ENCODE measurements at regions not wholly inside any gene's neighbourhood (a gene's known extent, or its start where the extent isn't known, plus 50 kb on each side); places are given as distances from the start of the nearest gene placed in this dataset.

- no peaks in the 10 kb centered on the region for H3K4me1 ChIP-seq (ENCODE audit: control insufficient read depth, insufficient read depth, low read length)
- H3K4me3 ChIP-seq (ENCODE audit: low read length): no peak overlapping the region
- H3K27me3 ChIP-seq (ENCODE audit: control insufficient read depth, insufficient read depth, low read length): no peaks in the 10 kb centered on the region
- Mint-ChIP-seq H3K27ac (no peak overlapping the region), H3K4me1 (no peaks in the 10 kb centered on the region), H3K9me3 (peaks cover 10 to 13% of the 10 kb centered on the region in 2 donors), H3K27me3 (ENCODE audit: low read depth in 2 of 2) (no peaks in the 10 kb centered on the region), H3K4me3 (no peak overlapping the region), H3K36me3 (no peaks in the 10 kb centered on the region)
- DNase-seq (no peak), ATAC-seq (no peak)
- H3K27ac ChIP-seq (ENCODE audit: low read length): no peak overlapping the region
- no peak for TF ChIP-seq CTCF (IDR thresholded peaks at IDR 0.05)
- WGBS (ENCODE audit: insufficient coverage): 87% methylated on average over 2 of the region's 10 CpGs
- intact Hi-C loops (cut with micrococcal nuclease): no loop called here
- no peaks in the 10 kb centered on the region for H3K9me3 ChIP-seq (ENCODE audit: control insufficient read depth, insufficient read depth, low read length)
- no peaks in the 10 kb centered on the region for H3K36me3 ChIP-seq (ENCODE audit: control insufficient read depth, insufficient read depth, low read length)
Observed at GRCh38 chr10:9922126-9922870, 1095.4 kb upstream of the CELF2 start.

- 88% methylated on average over 2 of the region's 3 CpGs for WGBS (ENCODE audit: insufficient coverage)
- H3K27ac Mint-ChIP-seq: no peak overlapping the region
- DNase-seq (no peak), ATAC-seq (no peak)
- no peaks in the 10 kb centered on the region for H3K27me3 Mint-ChIP-seq (ENCODE audit: low read depth in 2 of 2)
- H3K27ac ChIP-seq (ENCODE audit: low read length): no peak overlapping the region
- no peaks in the 10 kb centered on the region for H3K36me3 Mint-ChIP-seq
- no peaks in the 10 kb centered on the region for H3K9me3 ChIP-seq (ENCODE audit: control insufficient read depth, insufficient read depth, low read length)
- intact Hi-C loops (cut with micrococcal nuclease): no loop called here
- H3K4me3 ChIP-seq (ENCODE audit: low read length): no peak overlapping the region
- no peaks in the 10 kb centered on the region for H3K27me3 ChIP-seq (ENCODE audit: control insufficient read depth, insufficient read depth, low read length)
- no peaks in the 10 kb centered on the region for H3K4me1 Mint-ChIP-seq
- H3K4me1 ChIP-seq (ENCODE audit: control insufficient read depth, insufficient read depth, low read length): no peaks in the 10 kb centered on the region
- H3K36me3 ChIP-seq (ENCODE audit: control insufficient read depth, insufficient read depth, low read length): no peaks in the 10 kb centered on the region
- H3K9me3 Mint-ChIP-seq: peaks cover 9 to 20% of the 10 kb centered on the region in 2 donors
- no peak overlapping the region for H3K4me3 Mint-ChIP-seq
- TF ChIP-seq CTCF (IDR thresholded peaks at IDR 0.05): no peak
Observed at GRCh38 chr10:9926003-9926402, 1091.7 kb upstream of the CELF2 start.

GRCh38 chr10:9926881-9927280, 1090.8 kb upstream of the CELF2 start:
- Histone ChIP-seq H3K36me3 (ENCODE audit: control insufficient read depth, insufficient read depth, low read length) (no peaks in the 10 kb centered on the region), H3K9me3 (ENCODE audit: control insufficient read depth, insufficient read depth, low read length) (no peaks in the 10 kb centered on the region), H3K4me1 (ENCODE audit: control insufficient read depth, insufficient read depth, low read length) (no peaks in the 10 kb centered on the region), H3K27me3 (ENCODE audit: control insufficient read depth, insufficient read depth, low read length) (no peaks in the 10 kb centered on the region), H3K4me3 (ENCODE audit: low read length) (no peak overlapping the region), H3K27ac (ENCODE audit: low read length) (no peak overlapping the region)
- peaks cover 9 to 17% of the 10 kb centered on the region in 2 donors for H3K9me3 Mint-ChIP-seq
- ATAC-seq (no peak), DNase-seq (no peak)
- no peak overlapping the region for H3K27ac Mint-ChIP-seq
- 57% methylated on average over 2 of the region's 2 CpGs for WGBS (ENCODE audit: insufficient coverage)
- H3K4me1 Mint-ChIP-seq: no peaks in the 10 kb centered on the region
- intact Hi-C loops (cut with micrococcal nuclease): no loop called here
- no peaks in the 10 kb centered on the region for H3K27me3 Mint-ChIP-seq (ENCODE audit: low read depth in 2 of 2)
- no peaks in the 10 kb centered on the region for H3K36me3 Mint-ChIP-seq
- TF ChIP-seq CTCF (IDR thresholded peaks at IDR 0.05): no peak
- no peak overlapping the region for H3K4me3 Mint-ChIP-seq

- H3K27ac Mint-ChIP-seq: no peak overlapping the region
- TF ChIP-seq CTCF (IDR thresholded peaks at IDR 0.05): no peak
- no peaks in the 10 kb centered on the region for H3K4me1 Mint-ChIP-seq
- no peaks in the 10 kb centered on the region for H3K36me3 Mint-ChIP-seq
- H3K9me3 ChIP-seq (ENCODE audit: control insufficient read depth, insufficient read depth, low read length): no peaks in the 10 kb centered on the region
- H3K9me3 Mint-ChIP-seq: peaks cover 3 to 6% of the 10 kb centered on the region in 2 donors
- DNase-seq (no peak), ATAC-seq (no peak)
- intact Hi-C loops (cut with micrococcal nuclease): no loop called here
- no peaks in the 10 kb centered on the region for H3K36me3 ChIP-seq (ENCODE audit: control insufficient read depth, insufficient read depth, low read length)
- H3K27me3 Mint-ChIP-seq (ENCODE audit: low read depth in 2 of 2): no peaks in the 10 kb centered on the region
- H3K4me1 ChIP-seq (ENCODE audit: control insufficient read depth, insufficient read depth, low read length): no peaks in the 10 kb centered on the region
- 86% methylated on average over 1 of the region's 2 CpGs for WGBS (ENCODE audit: insufficient coverage)
- no peaks in the 10 kb centered on the region for H3K27me3 ChIP-seq (ENCODE audit: control insufficient read depth, insufficient read depth, low read length)
- no peak overlapping the region for H3K4me3 Mint-ChIP-seq
- H3K4me3 ChIP-seq (ENCODE audit: low read length): no peak overlapping the region
- no peak overlapping the region for H3K27ac ChIP-seq (ENCODE audit: low read length)
Observed at GRCh38 chr10:9939716-9940115, 1078.0 kb upstream of the CELF2 start.
